HG03196 (cell line): ENCODE measurements at regions not wholly inside any gene's neighbourhood (a gene's known extent, or its start where the extent isn't known, plus 50 kb on each side); places are given as distances from the start of the nearest gene placed in this dataset.
"Not testable (repeated sequence)": the region's sequence is repeated elsewhere in the genome, so short reads cannot be mapped to it uniquely, and the experiment has no call there.

Source experiments
- ATAC-seq: cut with Tn5 transposase; IDR thresholded peaks from one replicate; pipeline ENCODE4 v1.9.1; 2021; ENCODE audit not compliant: unreplicated experiment

- ATAC-seq, result no peak
These were observed 228.4 kb downstream of the SPRY1 start for GRCh38 chr4:123624959-123625358.

GRCh38 chr4:123628288-123628687 is 231.7 kb downstream of the SPRY1 start:
- no peak for ATAC-seq

- ATAC-seq, result no peak
These were observed 235.4 kb downstream of the SPRY1 start for GRCh38 chr4:123631786-123632692.

GRCh38 chr4:123632693-123633030 is 236.1 kb downstream of the SPRY1 start:
- no peak for ATAC-seq

GRCh38 chr4:123638834-123639233 is 242.2 kb downstream of the SPRY1 start:
- ATAC-seq, result no peak

GRCh38 chr4:123640271-123640670 is 243.7 kb downstream of the SPRY1 start:
- no peak for ATAC-seq

GRCh38 chr4:123640824-123641223 is 244.2 kb downstream of the SPRY1 start:
- ATAC-seq, result no peak

GRCh38 chr4:123643691-123644090 is 247.1 kb downstream of the SPRY1 start:
- no peak for ATAC-seq

- peak; percentile 90 for ATAC-seq
These were observed 252.7 kb downstream of the SPRY1 start for GRCh38 chr4:123649250-123649644.

GRCh38 chr4:123649645-123650391 is 253.2 kb downstream of the SPRY1 start:
- peak; percentile 41 for ATAC-seq

- ATAC-seq, result no peak
These were observed 254.5 kb downstream of the SPRY1 start for GRCh38 chr4:123651066-123651465.

- no peak for ATAC-seq
These were observed 255.1 kb downstream of the SPRY1 start for GRCh38 chr4:123651536-123652180.

GRCh38 chr4:123652476-123652875 is 255.9 kb downstream of the SPRY1 start:
- no peak for ATAC-seq

GRCh38 chr4:123653236-123653635 is 256.6 kb downstream of the SPRY1 start:
- ATAC-seq, result no peak

GRCh38 chr4:123656746-123657294 is 260.2 kb downstream of the SPRY1 start:
- not testable (repeated sequence) for ATAC-seq

GRCh38 chr4:123657606-123658005 is 261.0 kb downstream of the SPRY1 start:
- not testable (repeated sequence) for ATAC-seq

GRCh38 chr4:123659262-123659661 is 262.7 kb downstream of the SPRY1 start:
- ATAC-seq, result no peak

- no peak for ATAC-seq
These were observed 263.1 kb downstream of the SPRY1 start for GRCh38 chr4:123659730-123660129.

- no peak for ATAC-seq
These were observed 264.6 kb downstream of the SPRY1 start for GRCh38 chr4:123661080-123661737.

- no peak for ATAC-seq
These were observed 266.2 kb downstream of the SPRY1 start for GRCh38 chr4:123662827-123663226.

- ATAC-seq, result no peak
These were observed 269.9 kb downstream of the SPRY1 start for GRCh38 chr4:123666486-123666885.
